ENCODE measurements at regions not wholly inside any gene's neighbourhood (a gene's known extent, or its start where the extent isn't known, plus 50 kb on each side); places are given as distances from the start of the nearest gene placed in this dataset.

DNA sequence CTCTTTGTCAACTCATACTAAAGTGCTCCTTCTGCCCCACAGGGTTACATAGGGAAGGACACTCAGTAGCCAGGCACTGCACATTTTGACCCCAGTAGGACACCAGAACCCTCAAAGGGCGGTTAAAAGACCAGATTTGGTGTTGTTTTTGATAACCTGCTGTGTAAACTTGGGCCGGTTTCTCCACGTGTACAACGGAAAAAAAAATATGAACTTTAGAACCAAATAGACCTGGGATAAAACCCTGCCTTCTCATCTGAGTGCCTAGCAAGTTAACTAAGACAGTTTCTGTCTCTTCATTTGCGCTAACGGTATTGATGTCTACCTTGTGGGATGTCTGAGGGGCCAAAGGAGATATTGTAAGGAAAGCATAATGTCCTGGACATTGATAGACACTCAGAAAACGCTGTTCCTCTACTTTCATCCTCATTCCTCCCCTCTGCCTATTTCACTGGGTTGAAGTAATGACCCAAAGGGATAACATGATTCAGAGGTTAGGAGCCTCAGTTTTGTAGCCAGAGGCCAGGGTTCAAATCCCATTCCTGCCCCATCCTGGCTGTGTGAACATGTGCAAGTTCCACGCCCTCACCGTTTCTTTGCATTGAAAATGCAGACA is 155.9 kb upstream of the LPP start:
- DNase-seq (ENCODE audit: low spot score), result no peak
- Histone ChIP-seq H3K36me3 (no peaks in the 10 kb centered on the region), H3K4me1 (ENCODE audit: control insufficient read depth in 1 of 2, low read depth in 2 of 2) (peaks cover 4 to 11% of the 10 kb centered on the region in 2 donors), H3K27me3 (replicated peaks; ENCODE audit: insufficient read depth) (no peaks in the 10 kb centered on the region), H3K27ac (no peak overlapping the region), H3K4me3 (no peak overlapping the region), H3K9me3 (no peaks in the 10 kb centered on the region)
- ATAC-seq (ENCODE audit: insufficient number of reproducible peaks, low FRiP score, low read depth), result no peak
- TF ChIP-seq, protein P1, sequence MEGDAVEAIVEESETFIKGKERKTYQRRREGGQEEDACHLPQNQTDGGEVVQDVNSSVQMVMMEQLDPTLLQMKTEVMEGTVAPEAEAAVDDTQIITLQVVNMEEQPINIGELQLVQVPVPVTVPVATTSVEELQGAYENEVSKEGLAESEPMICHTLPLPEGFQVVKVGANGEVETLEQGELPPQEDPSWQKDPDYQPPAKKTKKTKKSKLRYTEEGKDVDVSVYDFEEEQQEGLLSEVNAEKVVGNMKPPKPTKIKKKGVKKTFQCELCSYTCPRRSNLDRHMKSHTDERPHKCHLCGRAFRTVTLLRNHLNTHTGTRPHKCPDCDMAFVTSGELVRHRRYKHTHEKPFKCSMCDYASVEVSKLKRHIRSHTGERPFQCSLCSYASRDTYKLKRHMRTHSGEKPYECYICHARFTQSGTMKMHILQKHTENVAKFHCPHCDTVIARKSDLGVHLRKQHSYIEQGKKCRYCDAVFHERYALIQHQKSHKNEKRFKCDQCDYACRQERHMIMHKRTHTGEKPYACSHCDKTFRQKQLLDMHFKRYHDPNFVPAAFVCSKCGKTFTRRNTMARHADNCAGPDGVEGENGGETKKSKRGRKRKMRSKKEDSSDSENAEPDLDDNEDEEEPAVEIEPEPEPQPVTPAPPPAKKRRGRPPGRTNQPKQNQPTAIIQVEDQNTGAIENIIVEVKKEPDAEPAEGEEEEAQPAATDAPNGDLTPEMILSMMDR (IDR thresholded peaks at IDR 0.05), result no peak

DNA sequence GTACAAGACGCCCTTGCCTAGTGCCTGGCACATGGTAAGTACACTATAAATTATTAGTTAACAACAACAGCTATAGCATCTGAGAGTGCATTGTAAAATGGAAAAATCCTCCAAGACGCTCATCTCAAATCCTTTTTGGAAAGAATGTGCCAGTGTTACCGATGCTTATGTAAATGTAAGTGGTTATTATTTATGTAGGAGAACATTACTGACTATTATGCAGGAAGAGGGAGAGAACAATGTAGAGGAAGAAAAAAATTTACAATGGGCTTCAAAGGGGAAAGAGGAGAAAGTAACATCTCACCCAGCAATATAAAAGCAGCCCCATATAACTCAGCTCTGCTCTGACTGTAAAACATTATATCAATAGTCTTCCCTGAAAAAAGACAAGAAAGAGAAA is 155.3 kb upstream of the LPP start:
- TF ChIP-seq, protein P1 (IDR thresholded peaks at IDR 0.05), result no peak

DNA sequence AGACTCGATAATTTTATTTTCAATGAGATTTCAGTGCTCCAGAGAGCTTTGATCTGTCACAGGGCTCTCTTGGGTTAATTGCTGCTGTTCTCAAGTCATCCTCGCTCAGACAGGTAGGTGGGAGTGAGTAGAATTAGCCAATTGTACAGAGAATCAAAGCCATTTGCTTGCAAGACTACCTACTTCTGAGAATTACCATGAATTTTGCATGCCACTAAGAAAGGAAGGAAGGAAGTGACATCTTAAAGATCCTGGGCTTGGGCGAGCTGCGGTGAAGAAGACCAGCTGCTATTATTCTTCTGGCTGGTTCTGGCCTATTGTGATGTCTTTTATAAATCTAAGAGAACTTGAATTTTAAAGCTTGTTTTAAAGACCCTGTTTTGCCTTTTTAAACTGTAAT is 154.1 kb upstream of the LPP start:
- Histone ChIP-seq H3K36me3 (no peaks in the 10 kb centered on the region), H3K27ac (no peak overlapping the region), H3K4me3 (no peak overlapping the region), H3K4me1 (ENCODE audit: control insufficient read depth in 1 of 2, low read depth in 2 of 2) (peaks cover 4 to 11% of the 10 kb centered on the region in 2 donors), H3K9me3 (no peaks in the 10 kb centered on the region), H3K27me3 (replicated peaks; ENCODE audit: insufficient read depth) (no peaks in the 10 kb centered on the region)
- DNase-seq (ENCODE audit: low spot score), result no peak
- ATAC-seq (ENCODE audit: insufficient number of reproducible peaks, low FRiP score, low read depth), result no peak
- TF ChIP-seq, protein P1 (IDR thresholded peaks at IDR 0.05), result no peak

More for the DNA sequence above, 155.3 kb upstream of the LPP start:
- Histone ChIP-seq H3K4me1 (ENCODE audit: control insufficient read depth in 1 of 2, low read depth in 2 of 2) (peaks cover 4 to 11% of the 10 kb centered on the region in 2 donors), H3K27me3 (replicated peaks; ENCODE audit: insufficient read depth) (no peaks in the 10 kb centered on the region), H3K4me3 (no peak overlapping the region), H3K9me3 (no peaks in the 10 kb centered on the region), H3K36me3 (no peaks in the 10 kb centered on the region), H3K27ac (no peak overlapping the region)
- ATAC-seq (ENCODE audit: insufficient number of reproducible peaks, low FRiP score, low read depth) (no peak), DNase-seq (ENCODE audit: low spot score) (no peak)

DNA sequence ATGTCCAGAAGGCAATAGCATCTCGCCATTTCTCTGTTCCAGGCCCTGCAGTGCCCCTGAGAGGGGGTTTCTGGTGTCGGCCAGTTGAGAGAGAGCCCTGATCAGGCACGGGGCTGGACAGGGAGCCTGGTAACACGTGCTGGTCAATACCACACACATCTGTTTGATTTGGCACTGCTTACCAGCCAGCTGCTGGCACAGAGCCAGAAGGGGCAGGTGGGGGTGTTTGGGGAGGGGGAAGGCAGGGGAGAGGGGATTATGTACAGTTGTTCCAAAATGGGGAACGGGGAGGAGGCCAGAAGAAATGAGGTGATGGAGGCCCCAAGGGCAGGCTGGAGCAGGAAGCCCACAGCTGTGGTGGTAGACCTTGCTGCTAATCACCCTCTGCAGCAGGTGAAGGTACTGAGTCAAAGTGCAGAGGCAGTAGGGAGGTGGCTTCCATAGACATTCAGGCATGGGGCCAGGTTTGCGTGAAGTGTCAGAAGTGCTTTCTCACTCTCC is 153.5 kb upstream of the LPP start:
- no peaks in the 10 kb centered on the region for H3K27me3 ChIP-seq (replicated peaks; ENCODE audit: insufficient read depth)
- no peaks in the 10 kb centered on the region for H3K36me3 ChIP-seq
- no peaks in the 10 kb centered on the region for H3K9me3 ChIP-seq
- ATAC-seq (ENCODE audit: insufficient number of reproducible peaks, low FRiP score, low read depth), result no peak
- peaks cover 4 to 11% of the 10 kb centered on the region in 2 donors for H3K4me1 ChIP-seq (ENCODE audit: control insufficient read depth in 1 of 2, low read depth in 2 of 2)
- no peak overlapping the region for H3K27ac ChIP-seq
- H3K4me3 ChIP-seq, result no peak overlapping the region
- DNase-seq (ENCODE audit: low spot score), result no peak
- TF ChIP-seq, protein P1 (IDR thresholded peaks at IDR 0.05), result no peak

DNA sequence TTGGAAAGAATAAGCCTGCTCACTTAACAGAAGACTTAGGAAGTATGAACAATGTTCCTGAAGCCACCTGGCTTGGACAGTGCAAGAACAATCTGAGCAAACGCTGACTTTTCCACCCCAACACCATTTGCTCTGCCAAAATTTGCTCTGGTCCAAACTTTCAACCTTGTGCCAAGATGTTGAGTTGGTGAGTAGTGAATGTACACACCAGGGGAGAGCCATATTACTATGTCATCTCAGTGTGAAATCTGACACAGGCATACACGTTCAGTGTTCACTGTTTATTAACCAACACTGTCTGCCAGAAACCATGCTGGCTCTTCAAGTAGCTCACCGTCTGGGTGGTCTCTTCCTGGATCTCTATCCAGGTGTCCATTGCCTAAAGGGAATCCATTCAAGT is 152.9 kb upstream of the LPP start:
- ATAC-seq (ENCODE audit: insufficient number of reproducible peaks, low FRiP score, low read depth) (no peak), DNase-seq (ENCODE audit: low spot score) (no peak)
- no peaks in the 10 kb centered on the region for H3K27me3 ChIP-seq (replicated peaks; ENCODE audit: insufficient read depth)
- no peaks in the 10 kb centered on the region for H3K36me3 ChIP-seq
- peaks cover 4 to 13% of the 10 kb centered on the region in 2 donors for H3K4me1 ChIP-seq (ENCODE audit: control insufficient read depth in 1 of 2, low read depth in 2 of 2)
- no peak overlapping the region for H3K27ac ChIP-seq
- TF ChIP-seq, protein P1 (IDR thresholded peaks at IDR 0.05), result no peak
- no peak overlapping the region for H3K4me3 ChIP-seq
- H3K9me3 ChIP-seq, result no peaks in the 10 kb centered on the region
